AG09319 (cell line): ENCODE measurements at regions not wholly inside any gene's neighbourhood (a gene's known extent, or its start where the extent isn't known, plus 50 kb on each side); places are given as distances from the start of the nearest gene placed in this dataset.

Experiments used
- DNase-seq: peaks from one replicate; pipeline ENCODE4 v3.0.0-alpha.2; 2010; ENCODE audit warnings: low read depth; ENCODE audit errors: extremely low read depth
- TF ChIP-seq, protein P1 (sequence below): IDR thresholded peaks from 2 replicates; pipeline ENCODE4 v1.5.1; 2011; ENCODE audit warnings: low read depth, mild to moderate bottlenecking, inconsistent platforms, low read length, moderate library complexity

DNA sequence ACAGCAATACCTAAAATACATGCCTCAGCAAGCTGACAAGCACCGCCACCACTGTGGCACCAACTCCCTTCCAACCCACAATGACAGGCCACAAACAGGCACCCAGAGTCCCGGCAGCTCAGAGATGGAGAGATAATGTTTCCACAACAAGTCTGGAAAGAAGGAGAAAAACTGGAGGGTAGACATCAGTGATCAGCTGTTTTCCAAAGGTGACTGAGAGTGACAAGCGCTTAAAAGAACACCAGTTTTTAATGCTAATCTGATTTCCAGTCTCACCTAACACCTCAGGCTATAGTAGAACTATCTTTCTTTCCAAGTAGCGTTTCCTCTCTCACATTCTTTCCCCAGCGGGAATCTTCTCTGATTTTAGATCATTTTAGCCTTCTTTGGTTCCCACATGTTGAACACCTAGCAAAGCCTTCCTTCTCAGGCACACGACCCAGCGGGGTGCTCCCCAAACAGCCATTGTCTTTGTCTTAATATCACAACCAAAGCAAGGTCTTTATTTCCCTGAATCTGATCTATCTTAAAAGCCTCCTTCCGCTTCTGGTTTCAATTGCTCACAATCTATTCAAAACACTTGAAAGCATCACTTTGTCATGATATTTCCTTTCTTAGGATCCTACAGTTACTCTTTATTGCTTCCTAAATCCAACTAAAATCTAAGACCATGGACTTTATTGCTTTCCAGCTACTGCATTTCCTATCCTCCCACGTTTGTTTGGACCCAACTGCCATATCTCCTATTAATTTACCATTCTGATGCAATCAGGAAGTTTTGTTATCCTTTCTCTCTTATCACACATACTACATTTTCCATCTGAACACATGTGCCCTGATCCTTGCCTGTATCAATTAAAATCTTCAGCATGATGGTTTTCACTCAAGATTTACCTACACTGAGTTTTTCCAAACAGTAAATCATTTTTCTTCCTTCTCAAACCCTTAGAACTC, 282.7 kb downstream of the ADGB start:
- TF ChIP-seq, protein P1, sequence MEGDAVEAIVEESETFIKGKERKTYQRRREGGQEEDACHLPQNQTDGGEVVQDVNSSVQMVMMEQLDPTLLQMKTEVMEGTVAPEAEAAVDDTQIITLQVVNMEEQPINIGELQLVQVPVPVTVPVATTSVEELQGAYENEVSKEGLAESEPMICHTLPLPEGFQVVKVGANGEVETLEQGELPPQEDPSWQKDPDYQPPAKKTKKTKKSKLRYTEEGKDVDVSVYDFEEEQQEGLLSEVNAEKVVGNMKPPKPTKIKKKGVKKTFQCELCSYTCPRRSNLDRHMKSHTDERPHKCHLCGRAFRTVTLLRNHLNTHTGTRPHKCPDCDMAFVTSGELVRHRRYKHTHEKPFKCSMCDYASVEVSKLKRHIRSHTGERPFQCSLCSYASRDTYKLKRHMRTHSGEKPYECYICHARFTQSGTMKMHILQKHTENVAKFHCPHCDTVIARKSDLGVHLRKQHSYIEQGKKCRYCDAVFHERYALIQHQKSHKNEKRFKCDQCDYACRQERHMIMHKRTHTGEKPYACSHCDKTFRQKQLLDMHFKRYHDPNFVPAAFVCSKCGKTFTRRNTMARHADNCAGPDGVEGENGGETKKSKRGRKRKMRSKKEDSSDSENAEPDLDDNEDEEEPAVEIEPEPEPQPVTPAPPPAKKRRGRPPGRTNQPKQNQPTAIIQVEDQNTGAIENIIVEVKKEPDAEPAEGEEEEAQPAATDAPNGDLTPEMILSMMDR: no peak
- no peak for DNase-seq

GRCh38 chr6:146883640-146884531, 285.1 kb downstream of the ADGB start:
- TF ChIP-seq, protein P1: no peak
- no peak for DNase-seq

DNA sequence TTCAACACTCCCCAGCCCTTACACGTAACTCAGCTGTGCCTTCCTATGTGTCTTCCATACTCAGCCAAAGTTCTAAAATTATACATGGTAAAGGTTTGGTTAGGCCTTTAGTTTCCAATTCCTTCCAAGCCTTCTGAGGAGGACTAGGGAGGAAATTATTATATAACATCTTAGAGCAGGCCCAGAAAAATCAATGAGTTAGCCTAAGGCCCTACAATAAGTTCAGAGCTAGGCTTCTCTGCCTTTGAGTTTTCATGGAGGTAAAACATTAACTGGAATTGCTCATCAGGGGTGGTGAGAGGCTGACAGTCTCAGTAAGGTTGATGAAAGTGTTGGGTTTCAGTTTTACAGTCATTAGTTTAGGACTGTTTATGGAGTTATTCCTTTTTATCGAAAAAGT, 286.0 kb downstream of the ADGB start:
- TF ChIP-seq, protein P1: no peak
- DNase-seq: no peak

GRCh38 chr6:146885708-146886457, 287.1 kb downstream of the ADGB start:
- no peak for DNase-seq
- TF ChIP-seq, protein P1: no peak

- TF ChIP-seq, protein P1: no peak
- DNase-seq: no peak
These were observed 288.0 kb downstream of the ADGB start for GRCh38 chr6:146886587-146887446.

DNA sequence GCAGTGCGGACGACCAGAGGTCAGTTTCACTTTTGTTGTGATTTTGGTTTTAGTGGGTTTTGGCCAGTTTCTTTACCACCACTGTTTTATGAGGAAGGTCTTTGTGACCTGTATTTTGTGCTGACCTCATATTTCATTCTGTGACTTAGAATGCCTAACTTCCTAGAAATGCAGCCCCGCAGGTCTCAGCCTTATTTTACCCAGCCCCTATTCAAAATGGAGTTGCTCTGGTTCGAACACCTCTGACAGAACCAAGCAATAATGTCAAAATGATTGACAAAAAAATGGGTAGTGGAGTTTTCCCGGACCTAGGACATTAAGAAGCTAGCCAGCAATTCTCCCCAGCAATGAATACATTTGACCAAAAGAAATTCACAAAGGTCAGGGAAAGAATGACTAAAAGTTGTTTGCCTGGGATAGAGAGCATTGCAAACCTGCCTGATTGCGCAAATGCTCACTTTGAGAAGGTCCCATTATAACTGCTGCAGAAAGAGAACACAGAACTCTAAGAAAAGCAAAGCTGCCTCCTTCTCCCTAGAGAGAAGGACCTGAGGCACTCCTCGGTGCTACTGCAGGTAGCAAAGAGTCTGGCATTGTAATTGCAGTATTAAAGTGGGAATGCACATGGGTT, 288.8 kb downstream of the ADGB start:
- DNase-seq: no peak
- TF ChIP-seq, protein P1: no peak
